H1 (cell line): ENCODE measurements at regions not wholly inside any gene's neighbourhood (a gene's known extent, or its start where the extent isn't known, plus 50 kb on each side); places are given as distances from the start of the nearest gene placed in this dataset.

Source experiments
- CTBP2 ChIP-seq: IDR thresholded peaks from 2 replicates; pipeline ENCODE4 v1.7.0; 2011; ENCODE audit warnings: borderline replicate concordance, mild to moderate bottlenecking, moderate library complexity, mixed read lengths, low read length; ENCODE audit not compliant: insufficient read depth, insufficient read length
- KDM1A ChIP-seq: fragments of 200-600, 300-600 bp; sonication (generic); IDR thresholded peaks from 2 replicates; pipeline ENCODE4 v1.7.1; 2016; ENCODE audit warnings: mild to moderate bottlenecking, low read length, borderline replicate concordance
- RBBP5 ChIP-seq: IDR thresholded peaks from 2 replicates; pipeline ENCODE4 v1.7.1; 2012; ENCODE audit warnings: low read depth, mild to moderate bottlenecking, inconsistent platforms, low read length, moderate library complexity, borderline replicate concordance
- SIN3A ChIP-seq, 2 experiments: IDR thresholded peaks in 1 of 2; conservative IDR thresholded peaks in 1 of 2; 2 replicates each; pipeline ENCODE4 v1.6.1; 2011 to 2012; ENCODE audit warnings: low read length in 2 of 2, improper control_type of control experiment in 1 of 2, low read depth in 1 of 2, mild to moderate bottlenecking in 1 of 2
- TAF7 ChIP-seq: optimal IDR thresholded peaks from 2 replicates; pipeline ENCODE3; 2011; ENCODE audit warnings: low read depth, mild to moderate bottlenecking, inconsistent platforms, low read length, moderate library complexity, borderline replicate concordance
- TF ChIP-seq, protein P1 (sequence below): fragments of 300-600 bp; sonication (generic); IDR thresholded peaks from 2 replicates; pipeline ENCODE4 v1.7.1; 2012; ENCODE audit warnings: low read length, moderate library complexity, mild to moderate bottlenecking, inconsistent platforms; ENCODE audit not compliant: insufficient replicate concordance

DNA sequence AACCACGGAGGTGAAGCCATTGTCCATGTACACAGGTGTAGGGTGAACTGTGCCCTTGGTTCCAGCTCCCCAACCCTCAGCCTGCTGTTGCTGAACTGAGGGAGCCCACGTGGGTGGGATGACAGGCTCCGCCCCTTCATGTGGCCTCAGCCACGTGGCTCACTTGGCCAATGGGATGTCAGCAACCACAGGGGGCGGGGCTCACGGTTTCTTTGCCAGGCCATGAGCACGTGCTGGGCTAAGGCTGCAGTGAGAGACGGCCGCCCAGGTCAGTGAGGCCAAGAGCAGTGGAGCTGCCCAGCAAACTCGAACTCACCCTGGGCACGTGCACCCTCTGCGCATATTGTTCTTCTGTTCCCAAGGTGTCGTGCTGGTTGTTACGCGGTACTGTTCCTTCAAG lies 282.6 kb downstream of the IRF8 start (continued):
- TF ChIP-seq, protein P1, sequence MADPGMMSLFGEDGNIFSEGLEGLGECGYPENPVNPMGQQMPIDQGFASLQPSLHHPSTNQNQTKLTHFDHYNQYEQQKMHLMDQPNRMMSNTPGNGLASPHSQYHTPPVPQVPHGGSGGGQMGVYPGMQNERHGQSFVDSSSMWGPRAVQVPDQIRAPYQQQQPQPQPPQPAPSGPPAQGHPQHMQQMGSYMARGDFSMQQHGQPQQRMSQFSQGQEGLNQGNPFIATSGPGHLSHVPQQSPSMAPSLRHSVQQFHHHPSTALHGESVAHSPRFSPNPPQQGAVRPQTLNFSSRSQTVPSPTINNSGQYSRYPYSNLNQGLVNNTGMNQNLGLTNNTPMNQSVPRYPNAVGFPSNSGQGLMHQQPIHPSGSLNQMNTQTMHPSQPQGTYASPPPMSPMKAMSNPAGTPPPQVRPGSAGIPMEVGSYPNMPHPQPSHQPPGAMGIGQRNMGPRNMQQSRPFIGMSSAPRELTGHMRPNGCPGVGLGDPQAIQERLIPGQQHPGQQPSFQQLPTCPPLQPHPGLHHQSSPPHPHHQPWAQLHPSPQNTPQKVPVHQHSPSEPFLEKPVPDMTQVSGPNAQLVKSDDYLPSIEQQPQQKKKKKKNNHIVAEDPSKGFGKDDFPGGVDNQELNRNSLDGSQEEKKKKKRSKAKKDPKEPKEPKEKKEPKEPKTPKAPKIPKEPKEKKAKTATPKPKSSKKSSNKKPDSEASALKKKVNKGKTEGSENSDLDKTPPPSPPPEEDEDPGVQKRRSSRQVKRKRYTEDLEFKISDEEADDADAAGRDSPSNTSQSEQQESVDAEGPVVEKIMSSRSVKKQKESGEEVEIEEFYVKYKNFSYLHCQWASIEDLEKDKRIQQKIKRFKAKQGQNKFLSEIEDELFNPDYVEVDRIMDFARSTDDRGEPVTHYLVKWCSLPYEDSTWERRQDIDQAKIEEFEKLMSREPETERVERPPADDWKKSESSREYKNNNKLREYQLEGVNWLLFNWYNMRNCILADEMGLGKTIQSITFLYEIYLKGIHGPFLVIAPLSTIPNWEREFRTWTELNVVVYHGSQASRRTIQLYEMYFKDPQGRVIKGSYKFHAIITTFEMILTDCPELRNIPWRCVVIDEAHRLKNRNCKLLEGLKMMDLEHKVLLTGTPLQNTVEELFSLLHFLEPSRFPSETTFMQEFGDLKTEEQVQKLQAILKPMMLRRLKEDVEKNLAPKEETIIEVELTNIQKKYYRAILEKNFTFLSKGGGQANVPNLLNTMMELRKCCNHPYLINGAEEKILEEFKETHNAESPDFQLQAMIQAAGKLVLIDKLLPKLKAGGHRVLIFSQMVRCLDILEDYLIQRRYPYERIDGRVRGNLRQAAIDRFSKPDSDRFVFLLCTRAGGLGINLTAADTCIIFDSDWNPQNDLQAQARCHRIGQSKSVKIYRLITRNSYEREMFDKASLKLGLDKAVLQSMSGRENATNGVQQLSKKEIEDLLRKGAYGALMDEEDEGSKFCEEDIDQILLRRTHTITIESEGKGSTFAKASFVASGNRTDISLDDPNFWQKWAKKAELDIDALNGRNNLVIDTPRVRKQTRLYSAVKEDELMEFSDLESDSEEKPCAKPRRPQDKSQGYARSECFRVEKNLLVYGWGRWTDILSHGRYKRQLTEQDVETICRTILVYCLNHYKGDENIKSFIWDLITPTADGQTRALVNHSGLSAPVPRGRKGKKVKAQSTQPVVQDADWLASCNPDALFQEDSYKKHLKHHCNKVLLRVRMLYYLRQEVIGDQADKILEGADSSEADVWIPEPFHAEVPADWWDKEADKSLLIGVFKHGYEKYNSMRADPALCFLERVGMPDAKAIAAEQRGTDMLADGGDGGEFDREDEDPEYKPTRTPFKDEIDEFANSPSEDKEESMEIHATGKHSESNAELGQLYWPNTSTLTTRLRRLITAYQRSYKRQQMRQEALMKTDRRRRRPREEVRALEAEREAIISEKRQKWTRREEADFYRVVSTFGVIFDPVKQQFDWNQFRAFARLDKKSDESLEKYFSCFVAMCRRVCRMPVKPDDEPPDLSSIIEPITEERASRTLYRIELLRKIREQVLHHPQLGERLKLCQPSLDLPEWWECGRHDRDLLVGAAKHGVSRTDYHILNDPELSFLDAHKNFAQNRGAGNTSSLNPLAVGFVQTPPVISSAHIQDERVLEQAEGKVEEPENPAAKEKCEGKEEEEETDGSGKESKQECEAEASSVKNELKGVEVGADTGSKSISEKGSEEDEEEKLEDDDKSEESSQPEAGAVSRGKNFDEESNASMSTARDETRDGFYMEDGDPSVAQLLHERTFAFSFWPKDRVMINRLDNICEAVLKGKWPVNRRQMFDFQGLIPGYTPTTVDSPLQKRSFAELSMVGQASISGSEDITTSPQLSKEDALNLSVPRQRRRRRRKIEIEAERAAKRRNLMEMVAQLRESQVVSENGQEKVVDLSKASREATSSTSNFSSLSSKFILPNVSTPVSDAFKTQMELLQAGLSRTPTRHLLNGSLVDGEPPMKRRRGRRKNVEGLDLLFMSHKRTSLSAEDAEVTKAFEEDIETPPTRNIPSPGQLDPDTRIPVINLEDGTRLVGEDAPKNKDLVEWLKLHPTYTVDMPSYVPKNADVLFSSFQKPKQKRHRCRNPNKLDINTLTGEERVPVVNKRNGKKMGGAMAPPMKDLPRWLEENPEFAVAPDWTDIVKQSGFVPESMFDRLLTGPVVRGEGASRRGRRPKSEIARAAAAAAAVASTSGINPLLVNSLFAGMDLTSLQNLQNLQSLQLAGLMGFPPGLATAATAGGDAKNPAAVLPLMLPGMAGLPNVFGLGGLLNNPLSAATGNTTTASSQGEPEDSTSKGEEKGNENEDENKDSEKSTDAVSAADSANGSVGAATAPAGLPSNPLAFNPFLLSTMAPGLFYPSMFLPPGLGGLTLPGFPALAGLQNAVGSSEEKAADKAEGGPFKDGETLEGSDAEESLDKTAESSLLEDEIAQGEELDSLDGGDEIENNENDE, result no peak
- TF ChIP-seq RBBP5 (no peak), KDM1A (no peak), CTBP2 (no peak), SIN3A (conservative IDR thresholded peaks at IDR 0.05 in 1 of 2, IDR thresholded peaks at IDR 0.05 in 1 of 2; ENCODE audit: low read depth in 1 of 2, low read length in 2 of 2) (no peak), TAF7 (no peak)
